ENCODE measurements at regions not wholly inside any gene's neighbourhood (a gene's known extent, or its start where the extent isn't known, plus 50 kb on each side); places are given as distances from the start of the nearest gene placed in this dataset.

GRCh38 chr1:17877316-17877715, 122.2 kb downstream of the ACTL8 start:
- DNase-seq, result no peak

- no peak for DNase-seq
Measured at GRCh38 chr1:17877896-17878295, 122.8 kb downstream of the ACTL8 start.

GRCh38 chr1:17878837-17879236, 123.7 kb downstream of the ACTL8 start:
- no peak for DNase-seq

- no peak for DNase-seq
Measured at GRCh38 chr1:17880449-17880848, 125.3 kb downstream of the ACTL8 start.

- DNase-seq, result no peak
Measured at GRCh38 chr1:17881761-17882160, 126.6 kb downstream of the ACTL8 start.

GRCh38 chr1:17883136-17883535, 128.0 kb downstream of the ACTL8 start:
- DNase-seq, result no peak

- no peak for DNase-seq
Measured at GRCh38 chr1:17883662-17884395, 128.7 kb downstream of the ACTL8 start.

GRCh38 chr1:17885663-17886320, 130.7 kb downstream of the ACTL8 start:
- DNase-seq, result no peak

- DNase-seq, result no peak
Measured at GRCh38 chr1:17886386-17886785, 131.3 kb downstream of the ACTL8 start.

- no peak for DNase-seq
Measured at GRCh38 chr1:17886838-17887441, 131.8 kb downstream of the ACTL8 start.

GRCh38 chr1:17887661-17888371, 132.7 kb downstream of the ACTL8 start:
- no peak for DNase-seq

GRCh38 chr1:17890056-17890814, 135.1 kb downstream of the ACTL8 start:
- no peak for DNase-seq

- no peak for DNase-seq
Measured at GRCh38 chr1:17890815-17891191, 135.7 kb downstream of the ACTL8 start.

GRCh38 chr1:17891205-17892110, 136.3 kb downstream of the ACTL8 start:
- DNase-seq, result no peak

GRCh38 chr1:17892225-17892624, 137.1 kb downstream of the ACTL8 start:
- no peak for DNase-seq

GRCh38 chr1:17892851-17893250, 137.7 kb downstream of the ACTL8 start:
- no peak for DNase-seq

GRCh38 chr1:17893891-17894631, 138.9 kb downstream of the ACTL8 start:
- no peak for DNase-seq

- no peak for DNase-seq
Measured at GRCh38 chr1:17895401-17895800, 140.3 kb downstream of the ACTL8 start.

- no peak for DNase-seq
Measured at GRCh38 chr1:17895986-17896385, 140.9 kb downstream of the ACTL8 start.

GRCh38 chr1:17903386-17903785, 148.3 kb downstream of the ACTL8 start:
- no peak for DNase-seq

GRCh38 chr1:17904290-17904689, 149.2 kb downstream of the ACTL8 start:
- DNase-seq, result no peak
